CD4-positive, alpha-beta T cell treated with Interleukin-15 for 4 hours (primary cell): ENCODE measurements at regions not wholly inside any gene's neighbourhood (a gene's known extent, or its start where the extent isn't known, plus 50 kb on each side); places are given as distances from the start of the nearest gene placed in this dataset.
"Not testable (repeated sequence)": the region's sequence is repeated elsewhere in the genome, so short reads cannot be mapped to it uniquely, and the experiment has no call there.

Experiments used
- DNase-seq: peaks from one replicate; pipeline ENCODE4 v3.0.0-alpha.2; 2020; ENCODE audit warnings: low spot score

DNA sequence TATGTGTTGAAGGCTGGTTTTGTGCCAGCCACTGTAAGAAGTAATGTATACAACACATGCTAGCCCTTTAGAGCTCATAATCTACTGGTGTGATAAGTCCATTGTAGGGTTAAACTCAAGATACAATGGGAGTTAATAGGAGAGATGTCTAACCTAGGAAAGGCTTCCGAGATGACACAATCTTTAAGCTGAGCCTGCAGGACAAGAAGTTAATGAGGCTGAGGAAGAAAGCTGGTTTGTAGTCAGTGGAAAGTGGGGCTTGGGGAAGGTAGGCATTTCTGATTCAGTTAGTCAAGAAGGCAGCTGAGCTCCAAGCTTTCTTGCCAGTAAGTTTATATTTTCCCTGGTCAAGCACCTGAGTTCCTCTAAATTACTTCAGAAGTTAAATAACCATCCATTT, 83.0 kb upstream of the TGFBR2 start:
- no peak for DNase-seq

DNA sequence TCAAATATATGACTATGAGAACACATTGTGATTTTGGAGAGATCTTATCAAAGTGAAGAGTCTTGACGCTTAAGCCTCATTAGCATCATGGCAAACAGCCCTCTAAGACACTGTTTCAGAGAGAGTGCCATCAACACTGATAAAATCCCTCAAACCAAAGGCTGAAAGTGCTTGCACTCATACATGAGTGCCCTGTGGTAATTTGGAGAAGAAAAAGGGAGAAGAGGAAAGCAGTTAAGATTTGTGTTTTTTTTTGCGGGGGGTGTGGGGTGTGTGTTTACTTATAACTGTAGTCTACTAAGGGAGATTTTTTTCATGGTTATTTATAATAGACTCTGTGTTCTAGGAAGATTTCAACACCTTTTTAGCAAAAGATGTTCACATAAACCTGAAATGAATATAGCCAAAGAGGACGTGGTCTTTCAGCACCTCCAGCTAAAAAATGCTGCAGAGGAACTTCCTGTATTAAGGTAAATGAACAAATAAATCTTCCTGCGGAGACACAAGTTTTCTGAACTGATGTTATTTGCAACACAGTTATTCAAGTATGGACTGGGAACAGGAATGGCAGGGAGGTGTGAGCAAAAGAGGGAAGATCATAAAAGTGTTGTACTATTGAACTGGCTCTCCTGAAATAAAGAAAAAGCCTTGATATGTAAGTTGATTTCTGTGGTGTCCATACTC, 81.9 kb upstream of the TGFBR2 start:
- no peak for DNase-seq

DNA sequence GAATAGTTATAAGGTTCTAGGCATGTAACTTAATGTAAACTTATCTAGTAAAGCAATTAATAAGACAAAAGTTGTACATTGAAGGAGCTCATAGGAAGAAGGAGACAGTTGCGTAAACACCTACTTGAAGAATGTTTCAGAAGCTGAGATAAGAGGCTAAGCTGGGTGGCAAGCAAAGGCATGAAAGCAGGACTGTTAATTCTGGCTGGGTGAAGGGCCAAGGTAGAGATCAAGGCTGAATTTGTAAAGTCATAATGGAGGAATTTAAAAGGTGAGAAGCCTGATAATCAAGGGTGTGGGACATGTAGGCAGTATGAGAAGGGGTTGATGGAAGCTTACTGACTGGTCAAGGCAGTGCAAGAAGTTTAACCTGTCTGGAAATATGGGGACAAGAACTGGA, 80.4 kb upstream of the TGFBR2 start:
- DNase-seq: no peak

DNA sequence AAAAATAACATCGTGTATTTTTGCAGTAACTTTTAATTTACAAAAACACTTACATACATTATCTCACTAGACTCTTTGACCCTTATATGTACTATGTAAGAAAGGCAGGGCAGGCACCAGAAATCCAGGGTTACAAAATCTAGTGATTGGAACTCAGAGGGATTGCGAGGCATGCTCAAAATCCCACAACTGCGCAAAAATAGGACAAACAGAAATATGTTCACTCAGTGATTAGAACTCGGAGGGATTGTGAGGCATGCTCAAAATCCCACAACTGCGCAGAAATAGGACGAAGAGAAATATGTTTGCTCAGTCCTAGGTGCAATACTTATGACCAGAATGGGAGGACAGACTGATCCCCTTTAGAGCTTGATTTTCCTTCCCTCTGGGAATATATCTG, 79.2 kb upstream of the TGFBR2 start:
- DNase-seq: no peak

DNA sequence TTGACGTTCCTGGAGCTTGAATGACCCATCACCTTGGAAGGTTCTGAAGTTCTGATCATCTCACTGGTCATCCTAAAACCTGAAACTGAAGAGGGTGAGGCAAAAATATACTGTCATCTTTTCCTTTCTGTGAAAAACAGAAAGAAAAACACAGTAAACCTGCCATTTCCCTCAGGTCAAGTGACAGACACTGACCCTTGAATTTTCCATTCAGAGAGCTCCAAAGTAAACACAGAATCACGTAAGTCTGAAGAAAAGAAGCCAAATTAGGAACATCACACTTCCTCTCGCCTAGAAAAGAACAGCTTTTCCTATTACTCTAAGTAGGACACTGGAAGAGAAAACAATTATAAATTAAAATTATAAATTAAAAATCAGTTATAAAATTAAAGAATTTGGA, 78.7 kb upstream of the TGFBR2 start:
- no peak for DNase-seq

DNA sequence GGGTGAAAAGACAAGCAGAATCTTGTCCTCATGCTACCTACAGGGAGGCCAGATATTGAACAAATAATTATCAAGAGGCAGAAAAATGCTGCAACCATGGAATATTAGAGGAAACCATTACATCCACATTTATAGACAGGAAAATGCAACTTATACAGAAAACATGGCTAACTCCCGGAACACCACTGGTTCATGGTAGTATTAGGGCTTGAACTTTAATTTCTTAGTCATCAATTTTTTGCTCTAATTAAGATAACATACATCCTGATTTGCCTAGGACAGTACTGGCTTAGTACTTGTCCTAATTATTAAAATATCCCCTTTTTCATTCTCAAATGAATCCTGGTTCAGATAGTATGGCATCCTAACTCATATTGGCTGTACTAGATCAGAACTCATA, 76.3 kb upstream of the TGFBR2 start:
- no peak for DNase-seq

DNA sequence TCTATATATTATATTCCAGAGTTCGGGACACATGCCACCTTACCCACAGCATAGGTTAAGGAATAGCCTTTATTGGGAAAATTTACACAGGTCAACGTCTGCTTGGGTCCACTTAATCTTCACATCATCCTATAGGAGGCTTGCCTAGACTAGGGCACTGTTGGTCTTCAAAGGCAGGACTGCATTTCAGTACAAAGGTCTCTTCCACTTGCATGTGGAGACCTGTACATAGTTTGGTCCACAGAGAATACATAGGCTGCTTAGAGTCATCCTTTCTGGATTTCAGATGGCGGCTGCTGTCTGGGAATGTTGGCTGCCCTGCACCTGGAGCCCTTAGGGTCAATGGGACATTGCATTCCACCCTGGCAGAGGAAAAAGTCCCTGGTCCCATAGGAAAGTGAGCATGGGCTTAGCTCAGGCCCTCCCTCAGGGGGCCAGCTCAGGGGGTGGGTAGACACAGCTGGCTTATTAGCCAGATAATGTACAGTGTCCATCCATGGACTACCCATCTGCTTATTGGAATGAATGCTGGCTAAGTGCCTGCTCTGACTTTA, 75.3 kb upstream of the TGFBR2 start:
- no peak for DNase-seq

DNA sequence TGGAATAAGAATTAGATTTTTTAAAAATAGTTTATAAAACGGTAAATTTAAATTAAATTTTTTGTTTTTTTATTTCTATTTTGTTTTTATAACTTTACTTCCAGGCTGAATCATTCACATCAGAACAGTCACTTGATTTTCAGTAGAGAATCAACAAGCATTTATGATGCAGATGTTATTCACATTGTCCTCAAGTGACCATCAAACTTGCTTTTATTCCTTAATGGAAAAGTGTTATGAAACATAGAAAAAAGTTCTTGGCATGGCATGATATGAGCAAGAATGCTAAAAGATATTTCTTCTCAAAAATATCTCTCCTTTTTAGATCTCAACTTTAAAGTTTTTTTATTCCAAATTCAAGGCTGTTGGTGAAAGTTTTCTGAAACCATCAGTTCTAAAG, 70.9 kb upstream of the TGFBR2 start:
- DNase-seq: no peak

DNA sequence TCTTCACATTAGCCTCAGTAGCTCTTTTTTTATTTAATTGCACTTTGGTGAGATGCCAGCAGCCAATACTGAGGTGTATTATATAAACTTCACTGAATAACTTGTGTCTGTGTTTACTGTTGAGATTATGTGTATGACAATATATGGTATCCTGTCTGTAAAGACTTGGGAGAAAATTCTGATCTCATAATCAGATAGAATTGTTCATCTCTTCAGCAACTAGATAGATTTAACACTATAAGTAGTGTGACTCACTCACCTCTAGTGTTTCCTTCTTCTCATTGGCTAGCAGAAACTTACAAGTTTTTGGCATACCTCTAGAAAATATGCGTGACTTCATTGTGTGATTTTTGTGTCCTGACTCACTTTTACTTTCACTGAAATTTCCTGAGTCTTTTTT, 67.6 kb upstream of the TGFBR2 start:
- no peak for DNase-seq

DNA sequence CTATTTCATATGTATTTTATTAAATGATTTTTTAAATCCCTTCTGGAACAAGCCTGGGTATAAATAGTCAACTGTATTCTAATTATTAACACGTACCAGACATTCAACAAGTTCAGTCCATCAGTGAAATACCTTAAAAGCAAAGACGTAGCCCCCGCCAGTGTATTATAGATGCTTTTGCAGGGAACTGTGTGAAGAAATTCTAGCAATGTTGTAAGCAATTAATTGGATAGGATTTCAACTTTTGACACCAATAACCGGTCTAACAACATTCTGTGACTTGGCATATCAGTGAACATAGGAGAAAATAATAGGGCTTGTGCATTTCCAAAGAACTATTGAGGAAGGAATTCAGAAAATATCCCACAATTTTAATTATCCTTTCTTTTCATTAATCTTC, 67.2 kb upstream of the TGFBR2 start:
- DNase-seq: no peak

DNA sequence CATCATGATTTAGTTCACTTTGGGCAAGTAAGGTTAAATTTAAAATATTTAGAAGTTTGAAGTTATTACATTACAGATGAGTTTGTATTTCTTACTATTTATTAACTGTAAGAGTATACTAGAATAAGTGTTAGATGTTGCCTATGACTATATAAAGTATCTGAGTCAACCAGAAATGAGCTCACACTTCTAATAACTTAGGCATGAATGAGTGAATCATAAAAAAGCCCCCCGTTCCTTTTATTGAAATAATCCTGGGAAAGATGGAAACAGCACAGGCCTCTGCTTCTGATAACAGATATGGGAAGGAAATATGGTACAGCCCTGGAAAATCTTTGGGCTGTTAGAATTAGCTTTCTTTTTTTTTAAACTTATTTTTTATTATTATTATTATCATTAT, 66.6 kb upstream of the TGFBR2 start:
- no peak for DNase-seq

DNA sequence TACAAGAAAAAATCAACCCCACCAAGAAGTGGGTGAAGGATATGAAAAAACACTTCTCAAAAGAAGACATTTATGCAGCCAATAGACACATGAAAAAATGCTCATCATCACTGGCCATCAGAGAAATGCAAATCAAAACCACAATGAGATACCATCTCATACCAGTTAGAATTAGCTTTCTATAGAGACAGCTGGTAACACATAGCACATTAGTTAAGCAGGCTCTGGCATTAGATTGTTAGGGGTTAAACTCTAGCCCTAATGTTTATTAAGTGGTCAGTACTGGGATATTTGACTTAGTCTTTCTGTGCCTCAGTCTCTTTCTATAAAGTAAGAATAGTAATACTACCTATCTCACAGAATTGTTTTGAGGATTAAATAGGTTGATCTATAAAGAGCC, 65.2 kb upstream of the TGFBR2 start:
- not testable (repeated sequence) for DNase-seq

DNA sequence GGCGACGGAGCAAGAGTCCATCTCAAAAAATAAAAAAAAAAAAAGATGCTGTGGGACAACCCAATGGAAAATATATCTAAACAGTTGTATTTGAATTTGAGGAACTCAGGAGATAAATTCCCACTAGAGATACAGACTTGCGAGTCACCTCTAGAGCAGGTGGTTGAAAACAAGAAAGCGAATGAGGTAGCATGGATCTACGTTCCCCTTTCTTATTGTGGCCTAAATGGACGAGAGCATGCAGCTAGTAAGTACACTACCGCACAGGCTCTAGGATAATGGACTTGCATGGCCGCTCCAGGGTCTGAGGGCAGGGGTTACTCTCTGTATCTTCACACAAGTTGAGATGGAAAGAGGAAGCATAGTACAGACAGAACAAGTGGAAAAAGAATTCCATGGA, 63.5 kb upstream of the TGFBR2 start:
- DNase-seq: no peak

DNA sequence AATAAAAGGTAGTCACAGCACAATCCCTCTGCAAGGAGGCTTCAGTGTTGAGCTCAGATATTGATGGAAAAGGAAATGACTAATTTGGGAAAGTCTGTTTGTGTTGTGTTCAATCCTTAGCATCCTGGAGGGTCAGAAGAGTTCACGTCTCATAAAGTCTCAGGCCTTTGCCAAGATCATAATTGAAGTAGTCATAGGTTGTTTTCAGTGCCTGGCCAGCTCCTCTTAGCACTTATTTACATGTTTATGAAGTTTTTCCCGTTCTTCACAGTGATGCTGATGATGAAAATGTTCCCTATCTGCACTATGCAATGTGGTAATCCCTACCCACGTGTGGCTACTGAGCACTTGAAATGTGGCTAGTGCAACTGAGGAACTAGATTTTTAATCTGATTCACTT, 61.6 kb upstream of the TGFBR2 start:
- DNase-seq: no peak

DNA sequence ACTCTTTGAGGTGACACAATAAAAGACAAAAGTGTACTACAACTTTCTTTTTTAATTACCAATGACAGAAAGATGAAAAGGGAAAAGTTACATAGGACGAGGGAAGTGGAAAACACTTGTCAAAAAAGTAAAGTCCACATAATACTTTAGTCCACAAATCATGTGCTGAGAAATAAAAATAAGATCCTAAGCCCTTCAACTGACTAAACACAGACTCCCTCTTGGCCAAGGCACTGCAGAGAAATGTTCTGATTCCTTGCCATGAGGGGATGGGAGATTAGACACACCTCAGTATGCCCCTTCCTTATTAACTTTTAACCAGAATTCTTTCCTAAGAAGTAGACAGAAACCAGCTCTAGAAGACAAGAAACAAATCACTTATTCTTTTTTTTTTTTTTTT, 59.5 kb upstream of the TGFBR2 start:
- no peak for DNase-seq

DNA sequence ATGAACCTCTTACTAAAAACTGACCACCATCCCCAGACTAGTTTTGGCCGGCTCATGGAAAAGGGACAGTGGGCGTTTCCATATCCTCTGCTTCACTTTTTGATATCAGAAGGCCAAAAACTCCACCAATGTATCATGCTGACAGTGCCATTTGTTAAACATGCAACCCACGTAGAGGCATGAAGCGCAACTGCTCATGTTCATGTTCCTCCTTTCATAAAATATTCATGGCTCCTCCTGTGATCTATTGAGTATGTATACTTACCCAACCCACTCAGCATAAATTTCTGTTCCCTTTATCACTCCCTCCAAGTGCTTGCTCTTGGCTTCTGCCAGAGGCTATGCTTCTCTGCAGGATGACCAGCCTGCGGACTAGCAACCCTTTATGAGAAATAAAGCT, 58.7 kb upstream of the TGFBR2 start:
- no peak for DNase-seq

DNA sequence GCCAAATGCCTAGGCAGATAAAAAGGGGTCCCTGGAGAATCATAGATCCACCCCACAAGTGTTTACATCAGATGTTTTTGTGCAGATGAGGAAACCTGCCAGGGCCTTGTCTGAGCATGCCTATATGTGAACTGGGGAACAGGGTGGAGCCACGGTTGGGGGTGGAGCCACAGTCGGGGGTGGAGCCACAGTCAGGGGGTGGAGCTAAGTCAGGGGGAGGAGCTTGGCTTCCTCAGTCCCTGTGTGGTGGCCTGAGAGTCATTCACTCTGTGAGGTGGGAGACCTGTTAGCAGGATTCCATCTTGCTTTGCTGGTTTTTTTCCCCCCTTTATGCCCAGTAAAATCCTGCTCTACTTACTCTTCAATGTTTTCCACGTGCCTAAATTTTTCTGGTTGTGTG, 57.8 kb upstream of the TGFBR2 start:
- DNase-seq: no peak

DNA sequence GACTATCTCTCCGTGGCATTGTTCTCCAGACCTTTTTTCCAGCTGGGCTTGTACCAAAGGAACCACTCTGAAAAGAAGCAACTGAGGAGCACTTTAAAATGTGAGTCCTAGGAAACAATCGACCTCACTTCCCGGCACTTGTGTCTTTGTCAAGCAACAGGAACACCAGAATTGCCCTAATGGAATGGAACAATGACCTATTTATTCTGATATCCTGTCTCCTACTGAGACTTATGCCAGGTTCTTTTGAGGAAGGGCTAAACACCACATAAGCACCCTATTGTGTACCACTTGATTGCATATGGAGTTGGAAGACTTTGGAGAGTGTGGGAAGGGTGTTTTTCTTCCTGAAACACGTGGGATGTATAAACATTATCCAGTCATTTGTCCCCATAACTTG, 56.8 kb upstream of the TGFBR2 start:
- no peak for DNase-seq

DNA sequence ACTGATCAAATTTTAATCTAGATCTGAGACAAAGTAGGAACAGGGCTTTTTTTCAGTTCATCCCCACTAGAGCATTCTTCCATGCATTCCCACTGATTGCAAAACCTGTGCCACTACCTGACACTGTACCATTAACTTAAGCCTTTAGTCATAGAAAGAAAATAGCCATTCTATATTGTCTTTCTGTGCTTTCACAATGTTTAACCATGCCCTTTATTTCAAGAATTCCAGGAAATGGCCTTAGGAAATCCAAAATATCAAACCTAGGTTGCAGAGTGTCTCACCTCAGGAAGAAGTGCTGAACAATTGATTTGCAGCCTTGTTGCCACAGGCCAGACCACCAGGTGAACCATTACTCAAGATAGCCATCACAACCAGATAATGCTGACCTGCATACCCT, 56.2 kb upstream of the TGFBR2 start:
- DNase-seq: no peak

DNA sequence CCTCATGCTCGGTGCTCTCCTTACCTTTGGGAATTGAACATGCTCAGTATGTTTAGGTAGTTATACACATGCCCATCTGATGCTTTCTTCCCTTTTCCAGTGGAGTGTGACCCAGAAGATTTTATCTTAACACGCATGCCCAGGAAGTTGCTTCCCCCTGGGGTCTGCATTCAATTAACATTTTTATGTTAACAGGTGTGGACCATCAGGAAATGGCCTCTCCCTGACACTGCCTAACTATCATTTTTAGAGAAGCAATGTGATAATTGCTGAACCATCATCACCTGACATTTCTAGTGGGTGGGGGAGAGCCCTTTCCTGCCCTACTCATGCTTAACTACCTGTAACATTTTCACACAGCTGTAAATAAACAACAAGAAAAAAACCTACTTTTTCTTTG, 55.1 kb upstream of the TGFBR2 start:
- no peak for DNase-seq

DNA sequence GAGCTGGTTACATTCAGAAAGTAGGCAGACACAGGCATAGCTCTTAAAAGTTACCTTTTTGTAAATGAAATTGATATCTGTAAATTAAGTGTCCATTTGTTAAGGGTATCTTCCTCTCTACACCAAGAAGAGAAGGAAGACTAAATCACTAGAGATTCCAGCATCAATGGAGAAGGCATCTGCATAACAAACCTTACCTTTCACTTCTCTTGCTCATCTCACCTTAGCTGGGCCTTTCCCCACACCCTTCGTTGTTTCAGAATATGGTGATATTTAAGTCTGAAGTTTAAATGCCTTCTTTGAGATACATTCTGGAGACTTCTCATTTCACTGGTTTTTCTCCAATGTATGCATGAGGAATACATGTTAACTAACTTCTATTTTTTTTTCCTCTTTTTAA, 54.5 kb upstream of the TGFBR2 start:
- DNase-seq: no peak

DNA sequence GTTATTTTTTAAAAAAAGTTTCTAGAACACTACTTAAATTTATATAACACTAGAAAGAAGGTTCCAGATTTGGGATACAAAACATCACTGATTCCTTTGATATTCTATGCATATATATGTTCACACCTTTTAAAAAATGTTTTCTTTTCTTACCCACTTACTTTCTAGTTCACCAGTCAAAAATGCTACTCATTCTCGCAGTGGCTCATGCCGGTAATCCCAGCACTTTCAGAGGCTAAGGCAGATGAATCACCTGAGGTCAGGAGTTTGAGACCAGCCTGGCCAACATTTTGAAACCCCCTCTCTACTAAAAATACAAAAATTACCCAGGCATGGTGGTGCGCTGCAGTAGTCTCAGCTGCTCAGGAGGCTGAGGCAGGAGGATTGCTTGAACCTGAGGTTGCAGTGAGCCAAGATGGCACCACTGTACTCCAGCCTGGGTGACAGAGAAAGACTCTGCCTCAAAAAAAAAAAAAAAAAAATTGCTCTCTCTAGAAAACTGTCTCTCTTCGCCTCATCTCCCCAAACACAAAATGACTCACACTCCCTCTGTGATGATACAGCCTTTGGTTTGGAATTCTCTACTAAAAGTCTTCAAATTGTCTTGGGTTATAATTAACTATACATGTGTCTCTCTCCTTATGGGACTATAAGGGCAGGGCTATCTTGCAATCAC, 52.6 kb upstream of the TGFBR2 start:
- DNase-seq: no peak

DNA sequence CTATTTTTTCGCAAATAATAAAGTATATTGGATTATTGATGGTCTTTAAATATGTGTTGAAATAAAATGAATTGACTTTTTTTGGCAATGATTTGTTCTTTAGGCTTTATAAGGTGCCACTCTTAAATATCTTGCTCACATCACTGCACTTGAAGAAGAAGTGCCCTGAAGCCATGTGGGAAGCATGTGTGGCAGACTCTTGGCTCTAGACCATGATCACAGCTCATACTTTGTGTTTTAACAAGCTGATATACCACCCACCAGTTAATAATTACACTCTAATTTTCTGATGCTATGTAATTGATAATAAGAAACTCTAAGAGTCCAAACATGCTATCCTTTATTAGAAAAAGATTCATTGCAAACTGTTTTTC, 52.1 kb upstream of the TGFBR2 start:
- no peak for DNase-seq

DNA sequence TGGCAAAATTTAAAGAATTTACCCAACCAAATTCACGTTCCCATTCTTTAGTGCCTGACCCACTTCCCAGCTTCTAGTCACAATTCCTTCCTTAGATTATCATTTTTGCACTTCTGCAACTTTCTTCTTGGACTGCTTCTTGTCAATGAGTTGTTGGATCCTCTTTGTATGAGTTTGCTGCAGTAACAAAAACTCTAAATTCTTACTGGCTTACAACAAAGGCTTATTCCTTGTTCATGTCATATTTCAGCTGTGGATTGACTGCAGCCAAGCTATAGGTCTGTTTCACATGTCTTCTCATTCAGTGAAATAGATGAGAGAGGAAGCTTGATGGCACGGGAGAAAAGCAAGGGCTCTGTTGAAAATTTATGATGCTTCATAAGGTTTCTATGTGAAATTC, 50.4 kb upstream of the TGFBR2 start:
- no peak for DNase-seq
